CD14-positive monocyte (primary cell): ENCODE measurements at regions not wholly inside any gene's neighbourhood (a gene's known extent, or its start where the extent isn't known, plus 50 kb on each side); places are given as distances from the start of the nearest gene placed in this dataset.

Source experiments
- DNase-seq, 3 donors: peaks; one replicate each; pipeline ENCODE4 v3.0.0-alpha.2; 2011 to 2022
- H2AFZ ChIP-seq: 2 replicates; pipeline ENCODE4 v1.6.0; 2012; ENCODE audit warnings: mild to moderate bottlenecking, low read depth, low read length, inconsistent platforms; ENCODE audit not compliant: insufficient read depth, poor library complexity, severe bottlenecking
- H3K27ac ChIP-seq, 2 donors: 1 replicate in 1 of 2; 2 replicates in 1 of 2; pipeline ENCODE4 v1.5.1; 2012 to 2013; ENCODE audit warnings: low read length in 2 of 2, control low read depth in 1 of 2, inconsistent platforms in 1 of 2, low read depth in 1 of 2, mild to moderate bottlenecking in 1 of 2
- H3K27me3 ChIP-seq, 2 donors: one replicate each; pipeline versions ENCODE4 v1.6.0 to v1.6.1; 2011 to 2013; ENCODE audit warnings: low read length in 2 of 2; ENCODE audit not compliant: control insufficient read depth in 2 of 2, insufficient read depth in 2 of 2
- H3K36me3 ChIP-seq, 2 donors: replicated peaks in 1 of 2; 1 replicate in 1 of 2; 2 replicates in 1 of 2; pipeline versions ENCODE4 v1.5.1 to v1.6.1; 2012 to 2013; ENCODE audit warnings: low read length in 2 of 2, control low read depth in 1 of 2, inconsistent platforms in 1 of 2, mild to moderate bottlenecking in 1 of 2; ENCODE audit not compliant: insufficient read depth in 2 of 2, control insufficient read depth in 1 of 2
- H3K4me1 ChIP-seq, 2 donors: 1 replicate in 1 of 2; 2 replicates in 1 of 2; pipeline versions ENCODE4 v1.5.1 to v1.6.1; 2012 to 2013; ENCODE audit warnings: low read length in 2 of 2, control low read depth in 1 of 2, inconsistent platforms in 1 of 2, mild to moderate bottlenecking in 1 of 2, moderate library complexity in 1 of 2; ENCODE audit not compliant: insufficient read depth in 2 of 2, control insufficient read depth in 1 of 2
- H3K4me2 ChIP-seq: replicated peaks from 2 replicates; pipeline ENCODE3; 2012; ENCODE audit warnings: low read length, moderate library complexity, mild to moderate bottlenecking; ENCODE audit not compliant: poor library complexity, severe bottlenecking; ENCODE audit errors: extremely low read depth
- H3K4me3 ChIP-seq, 3 experiments: fragments of 200-600 bp in 1 of 3; sonication (generic) in 1 of 3; replicated peaks in 1 of 3; 1 replicate in 2 of 3; 2 replicates in 1 of 3; pipeline ENCODE4 v1.5.1; 2011 to 2013; ENCODE audit warnings: low read length in 3 of 3, mild to moderate bottlenecking in 3 of 3, control low read depth in 2 of 3, low read depth in 2 of 3, inconsistent platforms in 1 of 3, moderate library complexity in 1 of 3
- H3K79me2 ChIP-seq: 2 replicates; pipeline ENCODE4 v1.6.0; 2012; ENCODE audit warnings: mild to moderate bottlenecking, control low read depth, inconsistent platforms, low read length, moderate library complexity; ENCODE audit not compliant: insufficient read depth
- H3K9ac ChIP-seq: 2 replicates; pipeline ENCODE4 v1.6.0; 2017; ENCODE audit warnings: low read length, mild to moderate bottlenecking; ENCODE audit not compliant: insufficient read depth, poor library complexity, severe bottlenecking
- H3K9me3 ChIP-seq, 2 donors: replicated peaks in 1 of 2; 1 replicate in 1 of 2; 2 replicates in 1 of 2; pipeline versions ENCODE4 v1.5.1 to v1.6.1; 2012 to 2013; ENCODE audit warnings: low read length in 2 of 2, control low read depth in 1 of 2; ENCODE audit not compliant: control insufficient read depth in 1 of 2, insufficient read depth in 1 of 2
- H4K20me1 ChIP-seq: 2 replicates; pipeline ENCODE4 v1.6.0; 2012; ENCODE audit warnings: mild to moderate bottlenecking, low read length, control low read depth, moderate library complexity; ENCODE audit not compliant: insufficient read depth
- H3K27ac Mint-ChIP-seq, 7 donors: one replicate each; pipeline ENCODE4 v1.8.0; 2020; ENCODE audit warnings: mild to moderate bottlenecking in 7 of 7, mixed read lengths in 7 of 7, moderate library complexity in 6 of 7, inconsistent platforms in 2 of 7
- H3K27me3 Mint-ChIP-seq, 3 donors: one replicate each; pipeline ENCODE4 v1.8.0; 2021 to 2022; ENCODE audit warnings: low read depth in 3 of 3, mild to moderate bottlenecking in 3 of 3, mixed read lengths in 3 of 3, moderate library complexity in 3 of 3, inconsistent platforms in 1 of 3
- H3K36me3 Mint-ChIP-seq, 2 donors: one replicate each; pipeline ENCODE4 v1.8.0; 2020; ENCODE audit warnings: mixed read lengths in 2 of 2, inconsistent platforms in 1 of 2, mild to moderate bottlenecking in 1 of 2
- H3K4me1 Mint-ChIP-seq: one replicate; pipeline ENCODE4 v1.8.0; 2020; ENCODE audit warnings: mild to moderate bottlenecking, mixed read lengths
- H3K4me3 Mint-ChIP-seq, 2 donors: one replicate each; pipeline ENCODE4 v1.8.0; 2020; ENCODE audit warnings: mild to moderate bottlenecking in 2 of 2, mixed read lengths in 2 of 2, moderate library complexity in 1 of 2
- H3K9me3 Mint-ChIP-seq, 7 donors: one replicate each; pipeline ENCODE4 v1.8.0; 2020 to 2022; ENCODE audit warnings: mixed read lengths in 7 of 7, mild to moderate bottlenecking in 6 of 7, moderate library complexity in 6 of 7, inconsistent platforms in 2 of 7
- CTCF ChIP-seq: fragments of 200-600 bp; IDR thresholded peaks from one replicate; pipeline ENCODE4 v1.8.0; 2022; ENCODE audit warnings: antibody characterized with exemption, mild to moderate bottlenecking
- WGBS: methylation state at CpG from one replicate; pipeline ENCODE4 v1.1.5; 2013; ENCODE audit warnings: missing lambda C conversion rate; ENCODE audit not compliant: insufficient coverage; 5-methylcytosine and 5-hydroxymethylcytosine counted together
- intact Hi-C, 2 donors: fragments of 100-400 bp; cut with micrococcal nuclease; formaldehyde crosslinking; loops; one replicate each; pipeline versions ENCODE4 v1.15.0 to v1.15.1; 2023

GRCh38 chr1:182181167-182181572, 119.7 kb upstream of the ZNF648 start:
- H3K27me3 ChIP-seq: no peaks in the 10 kb centered on the region
- no peak overlapping the region for H3K4me3 ChIP-seq
- no peak overlapping the region for H3K27ac ChIP-seq
- H3K79me2 ChIP-seq: no peaks in the 10 kb centered on the region
- peaks cover 20% of the 10 kb centered on the region for H3K4me1 Mint-ChIP-seq
- peaks cover 0 to 4% (median 0%) of the 10 kb centered on the region in 3 donors for H3K27me3 Mint-ChIP-seq
- H3K36me3 Mint-ChIP-seq: no peaks in the 10 kb centered on the region
- H3K4me1 ChIP-seq: peaks cover 15 to 24% of the 10 kb centered on the region in 2 donors
- no peak for TF ChIP-seq CTCF
- no peak overlapping the region for H3K4me2 ChIP-seq
- no peak overlapping the region for H3K9ac ChIP-seq
- peaks cover 0 to 2% (median 0%) of the 10 kb centered on the region in 7 donors for H3K9me3 Mint-ChIP-seq
- H4K20me1 ChIP-seq: no peaks in the 10 kb centered on the region
- peak overlapping the region in 1 of 7 donors; percentile 31 for H3K27ac Mint-ChIP-seq
- no peaks in the 10 kb centered on the region for H3K9me3 ChIP-seq
- WGBS: no CpG with 5 or more reads among the region's 3 CpGs
- H2AFZ ChIP-seq: peak overlapping the region; percentile 11
- H3K4me3 Mint-ChIP-seq: no peak overlapping the region
- H3K36me3 ChIP-seq: no peaks in the 10 kb centered on the region
- DNase-seq: no peak
- intact Hi-C loops: no loop called here

- Histone ChIP-seq H3K4me1 (peaks cover 36 to 56% of the 10 kb centered on the region in 2 donors), H3K4me3 (no peak overlapping the region), H3K9ac (no peak overlapping the region), H3K79me2 (no peaks in the 10 kb centered on the region), H4K20me1 (no peaks in the 10 kb centered on the region), H3K36me3 (no peaks in the 10 kb centered on the region), H3K9me3 (no peaks in the 10 kb centered on the region), H3K27ac (peak overlapping the region; percentile 6 to 63), H3K4me2 (no peak overlapping the region), H3K27me3 (no peaks in the 10 kb centered on the region), H2AFZ (no peak overlapping the region)
- TF ChIP-seq CTCF: no peak
- intact Hi-C loops: loop anchor here in 1 of 2 donors (5.0 kb wide), 1 partner anchor 33 kb away; no protein-coding TSS in a partner anchor
- H3K4me1 Mint-ChIP-seq: peaks cover 34% of the 10 kb centered on the region
- DNase-seq: peak; percentile 80 to 90 (median 80)
- H3K27me3 Mint-ChIP-seq: peaks cover 0 to 3% (median 0%) of the 10 kb centered on the region in 3 donors
- H3K9me3 Mint-ChIP-seq: peaks cover 0 to 2% (median 0%) of the 10 kb centered on the region in 7 donors
- H3K36me3 Mint-ChIP-seq: no peaks in the 10 kb centered on the region
- no peak overlapping the region for H3K4me3 Mint-ChIP-seq
- H3K27ac Mint-ChIP-seq: peak overlapping the region; percentile 67 to 92 (median 84)
- no CpG with 5 or more reads among the region's 4 CpGs for WGBS
These were observed 113.9 kb upstream of the ZNF648 start for GRCh38 chr1:182175361-182175931.
